Naive B cell (primary cell): ENCODE measurements at regions not wholly inside any gene's neighbourhood (a gene's known extent, or its start where the extent isn't known, plus 50 kb on each side); places are given as distances from the start of the nearest gene placed in this dataset.

Experiments used
- ATAC-seq, 2 donors: fragments of 150-1000 bp; cut with Tn5 transposase; 2 replicates each; pipeline ENCODE4 v1.10.0; 2021; ENCODE audit warnings: low read depth in 2 of 2, mild to moderate bottlenecking in 2 of 2, moderate library complexity in 2 of 2
- DNase-seq: peaks from one replicate; pipeline ENCODE4 v3.0.0; 2022
- H3K27ac Mint-ChIP-seq, 6 donors: one replicate each; pipeline ENCODE4 v1.8.0; 2020 to 2022; ENCODE audit warnings: mild to moderate bottlenecking in 6 of 6, mixed read lengths in 6 of 6, moderate library complexity in 5 of 6, inconsistent platforms in 2 of 6
- H3K27me3 Mint-ChIP-seq, 3 donors: one replicate each; pipeline ENCODE4 v1.8.0; 2021 to 2022; ENCODE audit warnings: mixed read lengths in 3 of 3, mild to moderate bottlenecking in 1 of 3
- H3K36me3 Mint-ChIP-seq, 2 donors: one replicate each; pipeline ENCODE4 v1.8.0; 2020 to 2022; ENCODE audit warnings: mixed read lengths in 2 of 2, inconsistent platforms in 1 of 2, mild to moderate bottlenecking in 1 of 2
- H3K4me1 Mint-ChIP-seq, 3 donors: one replicate each; pipeline ENCODE4 v1.8.0; 2020 to 2022; ENCODE audit warnings: mixed read lengths in 3 of 3, inconsistent platforms in 1 of 3, mild to moderate bottlenecking in 1 of 3, moderate library complexity in 1 of 3
- H3K4me3 Mint-ChIP-seq, 8 donors: one replicate each; pipeline ENCODE4 v1.8.0; 2020 to 2022; ENCODE audit warnings: mild to moderate bottlenecking in 8 of 8, mixed read lengths in 8 of 8, moderate library complexity in 8 of 8, inconsistent platforms in 2 of 8
- H3K9me3 Mint-ChIP-seq, 7 donors: one replicate each; pipeline ENCODE4 v1.8.0; 2020 to 2022; ENCODE audit warnings: mixed read lengths in 7 of 7, mild to moderate bottlenecking in 5 of 7, inconsistent platforms in 2 of 7, moderate library complexity in 1 of 7

- H3K36me3 Mint-ChIP-seq: no peaks in the 10 kb centered on the region
- no peak for ATAC-seq
Measured at GRCh38 chr6:23420659-23421350, 705.2 kb upstream of the NRSN1 start.

DNA sequence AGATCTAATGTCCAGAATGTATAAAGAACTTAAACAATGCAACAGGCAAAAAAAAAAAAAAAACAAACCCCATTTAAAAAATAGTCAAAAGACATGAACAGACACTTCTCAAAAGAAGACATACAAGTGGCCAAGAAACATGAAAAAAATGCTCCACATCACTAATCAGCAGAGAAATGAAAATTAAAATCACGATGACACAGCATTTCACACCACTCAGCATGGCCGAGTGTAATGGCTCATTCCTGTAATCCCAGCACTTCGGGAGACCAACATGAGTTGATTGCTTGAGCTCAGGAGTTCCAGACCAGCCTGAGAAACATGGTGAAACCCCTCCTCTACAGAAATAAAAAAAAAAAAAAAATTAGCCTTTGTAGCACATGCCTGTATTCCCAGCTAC is 701.4 kb upstream of the NRSN1 start:
- Mint-ChIP-seq H3K27ac (no peak overlapping the region), H3K36me3 (no peaks in the 10 kb centered on the region), H3K4me3 (no peak overlapping the region), H3K4me1 (no peaks in the 10 kb centered on the region), H3K27me3 (no peaks in the 10 kb centered on the region), H3K9me3 (peaks cover 0 to 19% (median 12%) of the 10 kb centered on the region in 7 donors)
- DNase-seq (no peak), ATAC-seq (no peak)

More at GRCh38 chr6:23420659-23421350, 705.2 kb upstream of the NRSN1 start:
- DNase-seq: no peak
- no peaks in the 10 kb centered on the region for H3K4me1 Mint-ChIP-seq
- no peaks in the 10 kb centered on the region for H3K27me3 Mint-ChIP-seq
- peaks cover 0 to 5% (median 0%) of the 10 kb centered on the region in 7 donors for H3K9me3 Mint-ChIP-seq
- no peak overlapping the region for H3K27ac Mint-ChIP-seq
- H3K4me3 Mint-ChIP-seq: no peak overlapping the region

- H3K9me3 Mint-ChIP-seq: peaks cover under 1 to 10% (median 6%) of the 10 kb centered on the region in 7 donors
- no peak for ATAC-seq
- H3K27me3 Mint-ChIP-seq: peaks cover 0 to 6% (median 0%) of the 10 kb centered on the region in 3 donors
- no peak for DNase-seq
- no peaks in the 10 kb centered on the region for H3K4me1 Mint-ChIP-seq
- H3K4me3 Mint-ChIP-seq: no peak overlapping the region
- peaks cover 0 to 7% of the 10 kb centered on the region in 2 donors for H3K36me3 Mint-ChIP-seq
- no peak overlapping the region for H3K27ac Mint-ChIP-seq
Measured at GRCh38 chr6:23435126-23435525, 690.9 kb upstream of the NRSN1 start.

DNA sequence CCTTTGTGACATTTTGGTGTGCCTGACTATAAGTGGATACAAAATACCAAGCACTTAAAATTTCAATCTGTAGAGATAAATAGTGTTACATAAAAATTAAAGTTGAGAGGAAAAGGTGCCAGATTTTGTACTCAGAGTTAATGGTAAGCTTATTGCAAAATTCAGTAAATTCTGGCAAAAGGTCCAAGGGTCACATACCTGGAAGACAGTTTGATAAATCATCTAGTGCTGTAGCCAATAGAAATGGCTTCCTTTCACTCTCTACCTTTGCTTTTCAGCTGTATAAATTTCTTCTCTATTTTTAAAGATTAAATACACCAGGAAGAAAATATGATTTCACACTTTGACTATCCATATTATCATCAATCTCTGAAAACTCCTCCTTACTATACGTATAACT is 690.2 kb upstream of the NRSN1 start:
- H3K27ac Mint-ChIP-seq: no peak overlapping the region
- peaks cover 0 to 15% (median 3%) of the 10 kb centered on the region in 7 donors for H3K9me3 Mint-ChIP-seq
- H3K36me3 Mint-ChIP-seq: peaks cover 0 to 7% of the 10 kb centered on the region in 2 donors
- peaks cover 0 to 6% (median 0%) of the 10 kb centered on the region in 3 donors for H3K27me3 Mint-ChIP-seq
- H3K4me3 Mint-ChIP-seq: no peak overlapping the region
- no peaks in the 10 kb centered on the region for H3K4me1 Mint-ChIP-seq
- ATAC-seq: no peak
- no peak for DNase-seq

- H3K9me3 Mint-ChIP-seq: peaks cover 0 to 5% (median 0%) of the 10 kb centered on the region in 7 donors
- no peak for ATAC-seq
- no peaks in the 10 kb centered on the region for H3K4me1 Mint-ChIP-seq
- H3K27ac Mint-ChIP-seq: no peak overlapping the region
- no peak overlapping the region for H3K4me3 Mint-ChIP-seq
- no peaks in the 10 kb centered on the region for H3K36me3 Mint-ChIP-seq
- no peak for DNase-seq
- H3K27me3 Mint-ChIP-seq: no peaks in the 10 kb centered on the region
Measured at GRCh38 chr6:23441808-23442461, 684.1 kb upstream of the NRSN1 start.

- no peaks in the 10 kb centered on the region for H3K36me3 Mint-ChIP-seq
- no peak overlapping the region for H3K4me3 Mint-ChIP-seq
- DNase-seq (no peak), ATAC-seq (no peak)
- H3K27ac Mint-ChIP-seq: no peak overlapping the region
- H3K4me1 Mint-ChIP-seq: no peaks in the 10 kb centered on the region
- H3K27me3 Mint-ChIP-seq: no peaks in the 10 kb centered on the region
- H3K9me3 Mint-ChIP-seq: peaks cover 0 to 4% (median 0%) of the 10 kb centered on the region in 7 donors
Measured at GRCh38 chr6:23445157-23445710, 680.8 kb upstream of the NRSN1 start.

DNA sequence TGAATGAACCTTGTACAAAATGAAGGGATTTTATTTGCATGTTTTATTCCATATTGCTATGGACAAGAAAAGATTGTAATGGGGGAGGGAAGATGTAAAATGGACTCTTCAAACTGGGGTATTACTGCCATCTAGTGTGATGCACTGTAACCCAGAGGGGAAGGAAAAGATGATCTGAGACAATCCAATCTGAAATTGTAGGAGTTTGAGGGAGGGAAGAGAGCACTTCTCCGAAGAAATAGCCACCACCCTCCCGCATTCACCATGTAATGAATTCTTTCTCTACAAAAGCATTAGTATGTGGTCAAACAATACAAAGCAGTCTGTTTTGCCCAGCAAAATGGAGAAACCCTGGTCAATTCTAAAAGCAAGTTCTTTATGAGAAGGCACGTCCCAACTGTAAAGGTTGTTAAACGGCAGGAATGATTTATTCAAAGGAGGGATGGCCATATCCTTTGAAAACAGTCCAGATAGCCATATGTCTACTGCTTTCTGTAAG is 679.5 kb upstream of the NRSN1 start:
- H3K27ac Mint-ChIP-seq: no peak overlapping the region
- H3K27me3 Mint-ChIP-seq: no peaks in the 10 kb centered on the region
- peaks cover 0 to 3% (median 0%) of the 10 kb centered on the region in 7 donors for H3K9me3 Mint-ChIP-seq
- H3K4me3 Mint-ChIP-seq: no peak overlapping the region
- H3K36me3 Mint-ChIP-seq: no peaks in the 10 kb centered on the region
- no peak for DNase-seq
- no peaks in the 10 kb centered on the region for H3K4me1 Mint-ChIP-seq
- ATAC-seq: no peak

GRCh38 chr6:23447731-23448130 is 678.3 kb upstream of the NRSN1 start:
- H3K36me3 Mint-ChIP-seq: no peaks in the 10 kb centered on the region
- H3K27me3 Mint-ChIP-seq: no peaks in the 10 kb centered on the region
- peak overlapping the region in 1 of 8 donors; percentile 16 for H3K4me3 Mint-ChIP-seq
- DNase-seq: no peak
- no peaks in the 10 kb centered on the region for H3K4me1 Mint-ChIP-seq
- no peak overlapping the region for H3K27ac Mint-ChIP-seq
- H3K9me3 Mint-ChIP-seq: peaks cover 0 to 4% (median 0%) of the 10 kb centered on the region in 7 donors
- no peak for ATAC-seq

DNA sequence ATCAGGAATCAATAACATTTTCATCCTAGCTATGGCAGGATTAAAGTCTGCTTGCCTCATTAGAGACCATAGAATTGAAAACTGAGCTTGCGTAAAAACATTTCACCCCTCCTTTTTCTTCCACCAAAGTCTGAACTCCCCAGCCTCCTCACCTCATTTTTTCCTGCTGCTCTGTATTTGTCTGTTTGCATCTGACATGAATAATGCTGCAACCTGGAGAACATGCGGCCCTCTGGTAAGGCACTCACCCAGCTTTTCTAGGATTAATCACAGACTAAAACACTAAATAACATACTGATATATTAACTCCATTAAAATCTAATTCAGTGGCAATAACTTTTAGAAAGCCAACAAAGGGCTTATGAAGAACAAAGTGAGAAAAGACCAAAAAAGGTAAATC is 677.7 kb upstream of the NRSN1 start:
- Mint-ChIP-seq H3K27me3 (no peaks in the 10 kb centered on the region), H3K27ac (no peak overlapping the region), H3K4me3 (peak overlapping the region in 1 of 8 donors; percentile 48), H3K4me1 (no peaks in the 10 kb centered on the region), H3K36me3 (no peaks in the 10 kb centered on the region), H3K9me3 (peaks cover 0 to 6% (median 0%) of the 10 kb centered on the region in 7 donors)
- no peak for DNase-seq
- ATAC-seq: no peak

GRCh38 chr6:23454080-23454976 is 671.7 kb upstream of the NRSN1 start:
- no peaks in the 10 kb centered on the region for H3K27me3 Mint-ChIP-seq
- DNase-seq (no peak), ATAC-seq (no peak)
- H3K27ac Mint-ChIP-seq: no peak overlapping the region
- H3K4me1 Mint-ChIP-seq: no peaks in the 10 kb centered on the region
- no peak overlapping the region for H3K4me3 Mint-ChIP-seq
- H3K9me3 Mint-ChIP-seq: peaks cover 0 to 6% (median 0%) of the 10 kb centered on the region in 7 donors
- H3K36me3 Mint-ChIP-seq: no peaks in the 10 kb centered on the region

DNA sequence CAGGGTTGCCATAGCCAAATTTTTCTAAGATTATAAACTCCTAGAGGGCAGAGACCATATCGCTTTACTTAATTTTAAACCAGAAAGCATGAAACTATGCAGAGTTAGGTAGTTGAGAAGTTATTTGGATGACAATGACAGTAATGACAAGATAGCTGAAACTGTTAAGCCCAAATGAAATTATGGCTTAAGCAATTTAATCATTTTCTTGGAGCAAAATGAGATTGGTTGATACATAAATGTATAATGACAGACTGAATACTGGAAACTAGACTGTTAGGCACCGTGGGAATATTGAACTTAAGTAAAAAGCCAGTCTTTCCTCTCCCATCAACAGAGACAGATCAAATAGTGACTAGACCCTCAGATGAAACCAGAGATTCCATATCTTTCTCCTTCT is 670.3 kb upstream of the NRSN1 start:
- ATAC-seq (no peak), DNase-seq (no peak)
- no peaks in the 10 kb centered on the region for H3K27me3 Mint-ChIP-seq
- H3K4me1 Mint-ChIP-seq: no peaks in the 10 kb centered on the region
- H3K9me3 Mint-ChIP-seq: peaks cover 0 to 6% (median 0%) of the 10 kb centered on the region in 7 donors
- no peak overlapping the region for H3K4me3 Mint-ChIP-seq
- H3K36me3 Mint-ChIP-seq: no peaks in the 10 kb centered on the region
- no peak overlapping the region for H3K27ac Mint-ChIP-seq

DNA sequence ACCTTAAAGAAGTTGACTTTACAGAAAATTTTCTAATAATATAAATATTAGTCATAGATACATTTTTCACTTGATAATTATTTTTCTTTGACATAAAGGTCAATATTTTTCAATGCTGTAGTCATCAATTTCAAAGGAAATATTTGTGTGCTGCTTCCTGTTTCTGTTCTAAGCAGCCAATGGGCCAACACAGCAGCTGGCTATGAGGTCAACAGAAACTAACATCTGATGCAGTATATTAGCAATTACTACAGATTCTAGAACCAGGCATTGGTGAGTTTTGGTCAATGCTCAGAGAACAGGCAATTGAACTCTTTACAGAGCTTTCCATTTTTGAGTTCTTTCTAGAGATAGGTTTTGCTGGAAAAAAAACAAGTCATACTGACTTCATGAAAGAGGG is 669.6 kb upstream of the NRSN1 start:
- H3K4me3 Mint-ChIP-seq: no peak overlapping the region
- H3K36me3 Mint-ChIP-seq: no peaks in the 10 kb centered on the region
- no peak for ATAC-seq
- H3K9me3 Mint-ChIP-seq: peaks cover 0 to 6% (median 0%) of the 10 kb centered on the region in 7 donors
- DNase-seq: no peak
- no peak overlapping the region for H3K27ac Mint-ChIP-seq
- H3K27me3 Mint-ChIP-seq: no peaks in the 10 kb centered on the region
- H3K4me1 Mint-ChIP-seq: no peaks in the 10 kb centered on the region

DNA sequence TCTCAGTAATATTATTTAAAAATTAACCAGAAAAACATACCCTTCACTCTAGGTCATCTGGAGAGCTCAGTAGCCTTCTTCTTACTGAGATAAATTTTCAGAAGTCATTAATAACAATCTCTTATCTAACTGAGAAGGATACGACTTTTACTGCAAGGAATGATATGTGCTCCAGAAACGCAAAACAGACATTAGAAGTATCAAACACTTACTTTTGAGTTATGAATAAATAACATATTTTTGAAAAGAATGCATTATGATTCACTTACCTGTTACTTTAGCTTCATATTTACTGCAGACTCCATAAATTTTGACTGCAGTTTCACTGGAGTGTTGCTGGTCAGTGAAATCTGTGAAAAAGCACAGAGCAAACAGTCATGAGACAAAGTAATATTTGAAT is 668.7 kb upstream of the NRSN1 start:
- Mint-ChIP-seq H3K4me3 (no peak overlapping the region), H3K27ac (no peak overlapping the region), H3K4me1 (no peaks in the 10 kb centered on the region), H3K36me3 (no peaks in the 10 kb centered on the region), H3K9me3 (peaks cover 0 to 6% (median 3%) of the 10 kb centered on the region in 7 donors), H3K27me3 (no peaks in the 10 kb centered on the region)
- ATAC-seq (no peak), DNase-seq (no peak)
